ENCODE measurements at regions not wholly inside any gene's neighbourhood (a gene's known extent, or its start where the extent isn't known, plus 50 kb on each side); places are given as distances from the start of the nearest gene placed in this dataset.

DNA sequence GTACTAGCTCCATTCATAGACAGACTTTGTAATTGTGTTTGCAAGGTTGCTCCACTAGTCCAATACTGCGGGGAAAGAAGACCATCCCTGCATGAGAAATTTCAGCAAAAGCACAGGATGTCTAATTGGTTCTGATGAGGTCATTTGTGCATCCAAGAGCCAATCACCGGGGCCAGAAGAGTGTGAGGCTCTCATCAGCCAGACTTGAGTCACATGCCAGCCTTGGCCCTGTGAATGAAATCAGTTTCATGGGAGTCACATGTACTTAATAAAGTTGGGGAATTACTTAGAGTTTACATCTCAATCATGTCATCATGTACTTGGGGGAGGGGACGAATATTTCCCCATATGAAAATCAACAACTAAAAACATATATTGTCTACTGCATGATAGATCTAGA, 1236.0 kb downstream of the MAT2B start:
- TF ChIP-seq, protein P1, sequence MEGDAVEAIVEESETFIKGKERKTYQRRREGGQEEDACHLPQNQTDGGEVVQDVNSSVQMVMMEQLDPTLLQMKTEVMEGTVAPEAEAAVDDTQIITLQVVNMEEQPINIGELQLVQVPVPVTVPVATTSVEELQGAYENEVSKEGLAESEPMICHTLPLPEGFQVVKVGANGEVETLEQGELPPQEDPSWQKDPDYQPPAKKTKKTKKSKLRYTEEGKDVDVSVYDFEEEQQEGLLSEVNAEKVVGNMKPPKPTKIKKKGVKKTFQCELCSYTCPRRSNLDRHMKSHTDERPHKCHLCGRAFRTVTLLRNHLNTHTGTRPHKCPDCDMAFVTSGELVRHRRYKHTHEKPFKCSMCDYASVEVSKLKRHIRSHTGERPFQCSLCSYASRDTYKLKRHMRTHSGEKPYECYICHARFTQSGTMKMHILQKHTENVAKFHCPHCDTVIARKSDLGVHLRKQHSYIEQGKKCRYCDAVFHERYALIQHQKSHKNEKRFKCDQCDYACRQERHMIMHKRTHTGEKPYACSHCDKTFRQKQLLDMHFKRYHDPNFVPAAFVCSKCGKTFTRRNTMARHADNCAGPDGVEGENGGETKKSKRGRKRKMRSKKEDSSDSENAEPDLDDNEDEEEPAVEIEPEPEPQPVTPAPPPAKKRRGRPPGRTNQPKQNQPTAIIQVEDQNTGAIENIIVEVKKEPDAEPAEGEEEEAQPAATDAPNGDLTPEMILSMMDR (conservative IDR thresholded peaks at IDR 0.05; ENCODE audit: low read length), result no peak
- no peak for TF ChIP-seq EZH2phosphoT487 (IDR thresholded peaks at IDR 0.05; ENCODE audit: borderline replicate concordance, low read depth, low read length)
